Immature natural killer cell (primary cell): ENCODE measurements at regions not wholly inside any gene's neighbourhood (a gene's known extent, or its start where the extent isn't known, plus 50 kb on each side); places are given as distances from the start of the nearest gene placed in this dataset.

Experiments used
- DNase-seq, 3 donors: peaks; one replicate each; pipeline ENCODE4 v3.0.0; 2022; ENCODE audit warnings: mixed read lengths in 1 of 3
- H3K27ac Mint-ChIP-seq, 6 donors: one replicate each; pipeline ENCODE4 v1.8.0; 2020; ENCODE audit warnings: mixed read lengths in 6 of 6, mild to moderate bottlenecking in 5 of 6, inconsistent platforms in 4 of 6, moderate library complexity in 3 of 6
- H3K27me3 Mint-ChIP-seq, 3 donors: one replicate each; pipeline ENCODE4 v1.8.0; 2020 to 2021; ENCODE audit warnings: low read depth in 3 of 3, mild to moderate bottlenecking in 3 of 3, mixed read lengths in 3 of 3, moderate library complexity in 3 of 3, inconsistent platforms in 1 of 3
- H3K36me3 Mint-ChIP-seq, 3 donors: one replicate each; pipeline ENCODE4 v1.8.0; 2020; ENCODE audit warnings: mixed read lengths in 3 of 3, inconsistent platforms in 2 of 3, mild to moderate bottlenecking in 2 of 3
- H3K4me1 Mint-ChIP-seq, 2 donors: one replicate each; pipeline ENCODE4 v1.8.0; 2020; ENCODE audit warnings: inconsistent platforms in 2 of 2, mild to moderate bottlenecking in 2 of 2, mixed read lengths in 2 of 2, moderate library complexity in 1 of 2
- H3K4me3 Mint-ChIP-seq, 5 donors: one replicate each; pipeline ENCODE4 v1.8.0; 2020; ENCODE audit warnings: mild to moderate bottlenecking in 5 of 5, mixed read lengths in 5 of 5, inconsistent platforms in 3 of 5, moderate library complexity in 3 of 5
- H3K9me3 Mint-ChIP-seq, 6 donors: one replicate each; pipeline ENCODE4 v1.8.0; 2020; ENCODE audit warnings: mild to moderate bottlenecking in 6 of 6, mixed read lengths in 6 of 6, inconsistent platforms in 4 of 6, moderate library complexity in 3 of 6

DNA sequence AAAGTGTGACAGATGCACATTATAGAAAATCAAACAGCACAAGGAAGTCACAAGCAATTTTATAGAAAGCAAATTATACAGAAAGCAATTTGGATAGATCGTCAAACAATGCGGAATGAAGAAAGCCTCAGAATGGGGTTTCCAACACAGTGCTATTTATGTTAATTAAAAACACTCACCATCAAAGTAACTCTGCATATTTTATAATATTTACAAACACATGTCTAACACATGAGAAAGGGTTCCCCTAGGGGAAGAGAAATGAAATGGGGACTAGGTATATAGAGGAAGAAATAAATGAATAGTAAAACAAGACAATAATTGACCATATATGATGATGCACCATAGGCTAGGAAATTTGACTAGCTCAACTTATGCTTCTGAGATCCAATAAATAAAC lies 171.2 kb upstream of the XYLT1 start:
- Mint-ChIP-seq H3K4me3 (no peak overlapping the region), H3K27ac (no peak overlapping the region), H3K4me1 (no peaks in the 10 kb centered on the region), H3K9me3 (peaks cover 0 to 4% (median 0%) of the 10 kb centered on the region in 6 donors), H3K27me3 (peaks cover 0 to 8% (median 6%) of the 10 kb centered on the region in 3 donors), H3K36me3 (peaks cover 0 to 3% (median 0%) of the 10 kb centered on the region in 3 donors)
- DNase-seq: no peak

DNA sequence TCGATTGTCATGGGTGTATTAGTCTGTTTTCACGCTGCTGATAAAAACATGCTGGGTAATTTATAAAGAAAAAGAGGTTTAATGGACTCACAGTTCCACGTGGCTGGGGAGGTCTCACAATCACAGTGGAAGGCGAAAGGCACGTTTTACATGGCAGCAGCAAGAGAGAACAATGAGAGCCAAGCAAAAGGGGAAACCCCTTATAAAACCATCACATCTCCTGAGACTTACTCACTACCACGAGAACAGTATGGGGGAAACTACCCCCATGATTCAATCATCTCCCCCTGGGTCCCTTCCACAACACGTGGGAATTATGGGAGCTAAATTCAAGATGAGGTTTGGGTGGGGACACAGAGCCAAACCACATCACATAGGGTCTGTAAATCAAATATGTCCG lies 167.4 kb upstream of the XYLT1 start:
- Mint-ChIP-seq H3K4me1 (no peaks in the 10 kb centered on the region), H3K4me3 (no peak overlapping the region), H3K27ac (no peak overlapping the region), H3K9me3 (peaks cover 0 to 1% (median 0%) of the 10 kb centered on the region in 6 donors), H3K36me3 (no peaks in the 10 kb centered on the region), H3K27me3 (peaks cover 0 to 19% (median 11%) of the 10 kb centered on the region in 3 donors)
- no peak for DNase-seq

DNA sequence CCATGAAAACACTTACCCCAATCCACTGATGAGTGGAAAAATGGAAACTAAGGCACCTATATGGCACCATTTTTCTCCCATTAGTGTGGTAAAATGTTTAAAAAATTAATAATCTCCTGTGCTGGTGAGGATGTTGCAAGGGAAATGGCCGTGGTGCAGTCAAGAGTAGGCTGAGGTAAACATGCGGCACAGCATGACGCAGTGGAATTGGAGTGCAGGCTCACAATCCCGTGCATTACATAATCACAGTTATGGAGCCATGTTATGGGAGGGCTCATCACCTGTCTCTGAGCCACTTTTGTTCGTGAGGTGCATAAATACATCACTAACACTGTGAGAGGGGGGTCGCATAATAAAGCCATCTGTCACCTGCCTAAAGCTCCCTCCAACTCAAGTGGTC lies 164.4 kb upstream of the XYLT1 start:
- peaks cover 0 to 15% (median 11%) of the 10 kb centered on the region in 3 donors for H3K27me3 Mint-ChIP-seq
- no peak for DNase-seq
- no peaks in the 10 kb centered on the region for H3K36me3 Mint-ChIP-seq
- peaks cover 0 to 1% (median 0%) of the 10 kb centered on the region in 6 donors for H3K9me3 Mint-ChIP-seq
- no peak overlapping the region for H3K4me3 Mint-ChIP-seq
- H3K4me1 Mint-ChIP-seq: no peaks in the 10 kb centered on the region
- no peak overlapping the region for H3K27ac Mint-ChIP-seq

DNA sequence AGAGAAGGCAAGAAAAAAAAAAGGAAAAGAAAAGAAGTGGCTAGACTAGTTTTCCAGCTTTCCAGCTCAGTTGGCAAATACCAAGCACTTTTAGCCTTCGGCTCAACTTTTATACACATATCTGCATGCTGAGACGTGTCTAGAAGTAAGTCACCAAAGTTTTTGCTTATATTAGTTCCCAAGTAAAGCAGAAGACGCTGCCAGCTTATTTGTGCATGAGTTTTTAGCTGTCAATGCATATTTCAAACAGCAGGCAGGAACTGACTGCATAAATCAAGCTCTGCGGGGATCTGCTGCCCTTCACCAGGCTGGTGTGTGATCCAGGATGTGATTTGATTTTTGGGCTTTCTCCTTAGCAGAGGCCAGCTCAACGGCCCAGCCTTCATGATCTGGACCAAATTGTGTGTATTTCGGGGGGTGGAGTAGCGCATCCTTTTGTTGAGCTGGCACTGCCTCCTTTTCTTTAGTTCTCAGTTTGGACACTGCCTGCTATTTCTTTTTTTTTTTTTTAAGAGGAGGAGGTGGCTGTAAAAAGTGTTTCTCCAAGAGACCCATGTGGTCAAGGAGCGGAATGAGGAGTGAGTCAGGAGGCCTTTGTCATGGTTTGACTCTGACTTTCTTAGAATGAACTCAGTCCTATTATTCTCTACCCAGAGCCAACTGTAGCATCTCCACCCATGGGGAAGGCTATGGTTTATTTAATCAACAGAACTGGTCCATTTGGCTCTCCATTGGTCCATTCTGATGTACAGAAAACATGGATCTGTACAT lies 162.6 kb upstream of the XYLT1 start:
- Mint-ChIP-seq H3K27me3 (peaks cover 2 to 21% (median 11%) of the 10 kb centered on the region in 3 donors), H3K27ac (no peak overlapping the region), H3K4me1 (no peaks in the 10 kb centered on the region), H3K36me3 (no peaks in the 10 kb centered on the region), H3K9me3 (no peaks in the 10 kb centered on the region), H3K4me3 (no peak overlapping the region)
- no peak for DNase-seq

DNA sequence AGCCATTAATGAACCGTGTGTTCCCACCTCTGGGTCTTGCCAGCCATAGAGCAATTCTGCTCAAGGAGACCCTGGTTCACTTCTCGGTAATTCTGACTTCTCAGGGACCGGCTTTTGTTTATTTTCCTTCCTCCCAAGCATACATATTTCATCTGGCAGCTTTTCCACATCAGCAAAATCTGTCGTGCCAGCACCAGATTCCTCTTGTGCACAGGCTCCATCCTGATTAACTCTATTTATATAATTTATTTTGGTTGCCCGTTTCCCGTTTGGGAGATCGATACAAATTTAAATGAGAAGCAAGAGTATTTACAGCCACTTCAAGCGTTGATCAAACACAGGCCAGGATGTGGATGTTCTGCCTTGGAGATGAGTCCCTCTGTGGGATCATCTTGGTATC lies 161.9 kb upstream of the XYLT1 start:
- Mint-ChIP-seq H3K27ac (no peak overlapping the region), H3K36me3 (no peaks in the 10 kb centered on the region), H3K27me3 (peaks cover 2 to 18% (median 11%) of the 10 kb centered on the region in 3 donors), H3K4me3 (no peak overlapping the region), H3K9me3 (peaks cover 0 to 2% (median 0%) of the 10 kb centered on the region in 6 donors), H3K4me1 (no peaks in the 10 kb centered on the region)
- no peak for DNase-seq

DNA sequence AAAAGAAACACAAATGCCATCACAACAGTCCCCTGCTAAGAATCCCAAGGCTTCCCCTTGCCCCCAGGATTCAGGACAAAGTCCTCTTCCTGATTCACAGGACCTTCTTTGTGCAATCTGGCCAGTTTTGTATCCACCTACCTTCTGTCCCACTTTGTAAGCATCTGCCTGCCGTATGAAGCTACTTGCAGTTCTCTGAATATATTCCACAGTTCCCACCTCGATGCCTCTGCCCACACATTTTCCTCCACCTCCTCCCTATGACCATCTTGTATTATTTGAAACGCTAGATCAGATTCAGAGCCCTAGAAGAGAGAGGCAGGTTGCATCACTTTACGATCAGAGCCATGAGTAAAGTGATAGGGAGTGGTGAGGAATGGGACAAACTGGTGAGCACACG lies 159.2 kb upstream of the XYLT1 start:
- Mint-ChIP-seq H3K27ac (no peak overlapping the region), H3K27me3 (peaks cover 2 to 18% (median 6%) of the 10 kb centered on the region in 3 donors), H3K36me3 (peaks cover under 1 to 6% (median 3%) of the 10 kb centered on the region in 3 donors), H3K4me1 (no peaks in the 10 kb centered on the region), H3K4me3 (no peak overlapping the region), H3K9me3 (peaks cover 4 to 16% (median 9%) of the 10 kb centered on the region in 6 donors)
- no peak for DNase-seq

DNA sequence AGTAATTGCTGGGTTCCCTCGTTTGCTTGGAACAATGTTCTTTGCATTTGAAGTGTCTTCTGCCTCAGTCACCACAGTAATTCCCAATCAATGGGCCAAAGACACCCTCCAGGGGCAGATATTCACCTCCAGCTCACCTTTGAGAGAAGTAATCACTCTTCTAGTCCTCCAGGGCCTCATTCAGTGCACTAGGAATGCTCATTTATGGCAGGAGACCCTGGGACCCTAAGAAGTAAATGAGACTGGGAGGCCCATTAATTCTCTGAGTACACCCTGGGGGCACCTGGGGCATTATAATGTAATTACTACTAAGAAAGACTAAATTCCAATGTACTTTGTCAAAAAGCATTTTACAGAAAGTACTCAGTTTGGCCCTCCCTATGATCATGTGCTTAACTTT lies 158.2 kb upstream of the XYLT1 start:
- peaks cover 4 to 20% (median 9%) of the 10 kb centered on the region in 6 donors for H3K9me3 Mint-ChIP-seq
- peaks cover 2 to 13% (median 6%) of the 10 kb centered on the region in 3 donors for H3K27me3 Mint-ChIP-seq
- no peak overlapping the region for H3K4me3 Mint-ChIP-seq

DNA sequence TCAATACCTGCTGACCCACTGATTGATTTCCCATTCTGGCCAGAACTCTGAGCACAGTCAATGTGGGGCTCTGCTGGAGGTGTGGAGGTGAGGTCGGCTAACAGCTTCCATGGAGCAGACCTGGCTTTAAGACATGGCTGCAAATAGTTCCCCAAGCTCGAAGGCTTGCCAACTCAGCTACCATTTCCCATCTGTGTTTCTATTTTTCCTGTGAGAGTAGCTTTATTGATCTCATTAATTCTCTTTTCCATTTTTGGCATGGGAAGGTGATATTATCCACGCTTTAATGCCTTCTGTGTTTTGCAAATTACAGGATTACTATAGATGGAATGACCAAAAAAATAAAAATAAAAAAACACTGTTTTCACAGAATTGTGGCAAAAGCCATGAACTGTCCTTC lies 151.6 kb upstream of the XYLT1 start:
- Mint-ChIP-seq H3K36me3 (peaks cover 3 to 4% (median 4%) of the 10 kb centered on the region in 3 donors), H3K4me3 (no peak overlapping the region), H3K9me3 (peaks cover 3 to 18% (median 7%) of the 10 kb centered on the region in 6 donors), H3K27me3 (peaks cover 0 to 19% (median 2%) of the 10 kb centered on the region in 3 donors), H3K27ac (no peak overlapping the region), H3K4me1 (no peaks in the 10 kb centered on the region)
- no peak for DNase-seq

More for the DNA sequence above, 158.2 kb upstream of the XYLT1 start:
- Mint-ChIP-seq H3K36me3 (peaks cover 3 to 6% (median 4%) of the 10 kb centered on the region in 3 donors), H3K27ac (no peak overlapping the region), H3K4me1 (no peaks in the 10 kb centered on the region)
- no peak for DNase-seq

DNA sequence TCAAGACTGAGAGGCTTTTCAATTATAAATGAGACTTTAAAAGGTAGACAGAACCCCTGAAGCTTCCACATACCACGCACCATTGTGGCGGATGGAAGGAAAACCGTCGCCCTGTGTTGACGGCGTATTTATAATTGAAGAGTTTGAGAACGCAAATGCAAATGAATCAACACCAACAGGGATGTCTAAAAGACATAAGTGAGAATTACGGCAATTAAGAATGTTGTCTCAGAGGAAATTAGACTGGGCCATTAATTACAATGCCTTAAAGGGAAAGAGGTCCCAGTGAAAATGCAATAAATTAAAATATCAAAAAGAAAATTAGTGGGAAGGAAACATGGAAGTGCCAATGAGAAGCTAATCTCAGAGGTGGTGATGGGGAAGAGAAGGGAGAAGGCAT lies 148.5 kb upstream of the XYLT1 start:
- Mint-ChIP-seq H3K4me1 (no peaks in the 10 kb centered on the region), H3K27me3 (peaks cover 2 to 14% (median 2%) of the 10 kb centered on the region in 3 donors), H3K27ac (no peak overlapping the region), H3K36me3 (no peaks in the 10 kb centered on the region), H3K9me3 (peaks cover 0 to 1% (median 0%) of the 10 kb centered on the region in 6 donors), H3K4me3 (no peak overlapping the region)
- DNase-seq: no peak

DNA sequence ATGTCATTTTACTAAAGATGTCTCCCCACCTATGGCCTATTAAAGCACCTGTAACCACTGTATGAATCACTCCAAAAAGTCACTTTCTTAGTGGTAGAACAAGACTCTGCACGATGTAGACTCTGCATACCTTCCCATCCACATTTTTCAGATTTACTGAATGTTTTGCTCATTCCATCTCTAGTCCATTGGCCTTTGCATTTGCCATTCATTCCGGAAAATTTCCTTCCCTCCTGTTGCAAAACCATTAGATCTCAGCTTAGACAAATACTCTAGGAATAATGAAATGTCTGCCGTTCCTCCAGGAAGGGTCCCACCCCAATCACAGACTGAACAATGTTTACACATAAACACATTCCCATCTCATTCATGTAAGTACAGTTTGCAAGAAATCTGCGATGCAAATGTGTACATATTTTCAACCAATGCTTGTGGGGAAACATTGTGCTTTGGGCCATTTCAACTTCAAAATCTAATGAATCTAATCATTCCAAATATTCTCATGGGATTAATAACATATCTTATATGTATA lies 146.3 kb upstream of the XYLT1 start:
- DNase-seq: no peak
- no peak overlapping the region for H3K4me3 Mint-ChIP-seq
- peaks cover 3 to 17% (median 5%) of the 10 kb centered on the region in 3 donors for H3K27me3 Mint-ChIP-seq
- peaks cover 0 to 1% (median 0%) of the 10 kb centered on the region in 6 donors for H3K9me3 Mint-ChIP-seq
- H3K36me3 Mint-ChIP-seq: no peaks in the 10 kb centered on the region
- no peak overlapping the region for H3K27ac Mint-ChIP-seq
- no peaks in the 10 kb centered on the region for H3K4me1 Mint-ChIP-seq

DNA sequence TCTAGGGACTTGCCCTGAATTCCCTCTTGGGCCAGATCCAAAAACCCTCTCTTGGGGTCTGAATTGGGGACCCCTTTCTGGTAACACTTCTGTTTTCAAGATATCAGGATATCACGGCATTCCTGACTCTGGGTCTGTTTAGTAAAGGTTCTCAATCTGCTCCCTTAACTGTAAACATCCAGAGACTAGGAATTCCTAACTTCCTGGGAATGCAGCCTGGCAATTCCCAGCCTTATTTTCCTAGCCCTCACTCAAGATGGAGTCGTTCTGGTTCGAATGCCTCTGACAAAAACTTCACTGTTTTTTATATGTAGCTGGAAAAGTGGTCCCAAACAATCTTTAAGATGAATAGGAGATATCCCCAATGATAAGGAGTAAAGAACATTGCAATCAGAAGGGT lies 141.6 kb upstream of the XYLT1 start:
- H3K27me3 Mint-ChIP-seq: peaks cover 3 to 13% (median 8%) of the 10 kb centered on the region in 3 donors
- no peaks in the 10 kb centered on the region for H3K36me3 Mint-ChIP-seq
- no peak for DNase-seq
- H3K9me3 Mint-ChIP-seq: peaks cover 0 to 1% (median 0%) of the 10 kb centered on the region in 6 donors
- H3K4me1 Mint-ChIP-seq: peaks cover 8 to 9% of the 10 kb centered on the region in 2 donors
- no peak overlapping the region for H3K4me3 Mint-ChIP-seq
- H3K27ac Mint-ChIP-seq: no peak overlapping the region

DNA sequence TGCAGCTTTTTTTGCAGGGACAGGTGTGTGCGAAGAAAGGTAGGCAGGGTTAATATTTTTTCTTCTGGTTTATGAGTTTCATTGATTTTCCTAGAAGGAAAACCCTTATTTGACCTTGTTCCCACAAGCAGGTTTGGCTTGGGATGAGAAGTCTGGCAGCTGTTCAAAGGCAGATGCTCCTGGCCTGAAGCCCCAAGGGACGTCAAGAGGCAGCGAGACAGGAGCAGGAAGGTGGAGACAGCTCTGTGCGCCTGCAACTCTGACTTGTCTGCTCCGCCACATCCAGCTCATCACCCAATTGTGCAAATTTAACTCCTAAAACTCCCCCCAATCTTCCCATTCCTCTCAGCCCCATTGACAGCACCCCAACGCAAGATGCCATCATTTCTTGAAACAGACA lies 136.8 kb upstream of the XYLT1 start:
- DNase-seq: no peak
- Mint-ChIP-seq H3K36me3 (no peaks in the 10 kb centered on the region), H3K27ac (peak overlapping the region in 1 of 6 donors; percentile 16), H3K27me3 (peaks cover 7 to 16% (median 9%) of the 10 kb centered on the region in 3 donors), H3K9me3 (no peaks in the 10 kb centered on the region), H3K4me3 (peak overlapping the region in 1 of 5 donors; percentile 0), H3K4me1 (peaks cover 17% of the 10 kb centered on the region in 2 donors)

DNA sequence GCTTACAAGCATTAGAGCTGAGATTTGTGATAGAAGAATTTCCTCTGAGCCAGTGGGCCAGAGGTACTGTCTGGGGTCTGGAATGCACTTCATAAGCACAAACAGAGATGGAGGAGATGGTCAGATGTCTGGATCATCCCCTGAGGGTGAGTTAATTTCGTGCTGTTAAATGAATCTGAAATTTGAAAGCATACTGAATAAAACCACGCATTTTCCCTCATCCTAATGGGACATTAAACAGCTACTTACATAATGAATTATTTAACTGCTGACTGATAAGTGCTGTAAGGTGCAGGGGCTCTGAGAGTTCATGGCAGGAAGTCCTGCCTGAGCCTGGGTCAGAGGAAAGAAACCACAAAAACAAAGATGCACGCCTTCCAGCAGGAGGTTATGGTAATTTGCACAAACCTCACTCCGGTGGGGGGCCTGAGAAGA lies 136.3 kb upstream of the XYLT1 start:
- Mint-ChIP-seq H3K4me3 (peak overlapping the region in 3 of 5 donors; percentile 0 to 7 (median 4)), H3K36me3 (no peaks in the 10 kb centered on the region), H3K27me3 (peaks cover 7 to 11% (median 9%) of the 10 kb centered on the region in 3 donors), H3K9me3 (no peaks in the 10 kb centered on the region), H3K27ac (peak overlapping the region in 3 of 6 donors; percentile 18 to 49 (median 23)), H3K4me1 (peaks cover 17% of the 10 kb centered on the region in 2 donors)
- DNase-seq: peak in 1 of 3 donors; percentile 16

DNA sequence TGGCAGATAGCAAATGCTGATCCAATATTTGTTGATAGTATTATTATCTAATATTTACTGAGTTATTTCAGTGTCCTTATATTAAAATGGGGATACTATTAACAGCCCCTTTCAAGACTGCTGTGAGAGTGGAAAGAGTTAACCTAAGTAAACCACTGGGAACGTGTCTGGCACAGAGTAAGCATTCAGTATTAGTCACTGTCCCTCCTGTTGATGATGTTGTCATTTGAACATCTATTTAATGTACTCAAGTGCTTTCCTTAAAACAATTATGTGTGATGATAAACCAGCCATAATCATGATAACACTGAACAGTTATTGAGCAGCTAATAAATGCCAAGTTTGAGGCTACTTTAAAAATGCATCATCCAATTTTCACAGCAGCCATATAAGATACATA lies 135.7 kb upstream of the XYLT1 start:
- peaks cover 17% of the 10 kb centered on the region in 2 donors for H3K4me1 Mint-ChIP-seq
- no peaks in the 10 kb centered on the region for H3K36me3 Mint-ChIP-seq
- H3K4me3 Mint-ChIP-seq: peak overlapping the region in 1 of 5 donors; percentile 7
- H3K9me3 Mint-ChIP-seq: no peaks in the 10 kb centered on the region
- no peak for DNase-seq
- H3K27me3 Mint-ChIP-seq: peaks cover 7 to 11% (median 9%) of the 10 kb centered on the region in 3 donors
- peak overlapping the region in 2 of 6 donors; percentile 12 to 18 for H3K27ac Mint-ChIP-seq
